ENCODE measurements at regions not wholly inside any gene's neighbourhood (a gene's known extent, or its start where the extent isn't known, plus 50 kb on each side); places are given as distances from the start of the nearest gene placed in this dataset.

DNA sequence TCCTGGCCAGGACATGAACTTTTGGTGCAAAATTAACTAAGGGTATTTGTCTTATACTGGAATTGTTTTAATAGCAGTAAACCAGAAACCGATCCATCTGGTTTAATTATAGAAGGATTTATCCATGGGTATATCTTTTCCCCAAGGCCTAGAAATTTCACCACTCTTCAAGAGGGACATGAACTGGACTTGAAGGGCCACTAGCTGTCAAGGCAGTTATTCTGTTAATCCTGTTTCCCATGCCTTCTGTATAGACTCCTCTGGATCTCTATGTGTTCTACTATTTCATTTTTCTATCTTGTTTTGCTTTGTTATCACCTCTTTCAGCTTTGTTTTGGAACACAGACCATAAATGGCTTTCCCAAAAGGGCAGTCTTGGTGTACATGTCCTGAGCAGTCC, 467.6 kb downstream of the KIF4B start:
- intact Hi-C loops (cut with micrococcal nuclease) (no loop called here), dilution Hi-C loops (cut with MboI; ENCODE audit: extremely low pct_ligation_motif_present, low sequenced_read_pairs) (no loop called here)
- no peak overlapping the region for H3K9ac ChIP-seq (replicated peaks; ENCODE audit: extremely low read depth, insufficient read depth, low read length)
- ChIA-PET POLR2A (no interaction called here), CTCF (no interaction called here)
- no peak overlapping the region for H3K4me2 ChIP-seq (ENCODE audit: insufficient read depth, low read length)
- H4K20me1 ChIP-seq (replicated peaks; ENCODE audit: control insufficient read depth, extremely low read depth, insufficient read depth, low read length), result no peaks in the 10 kb centered on the region
- TF ChIP-seq MYC (IDR thresholded peaks at IDR 0.05; ENCODE audit: low read depth, low read length) (no peak), POLR2AphosphoS5 (IDR thresholded peaks at IDR 0.05; ENCODE audit: insufficient read depth, low read depth, low read length) (no peak), JUN (IDR thresholded peaks at IDR 0.05; ENCODE audit: borderline replicate concordance, insufficient read depth, insufficient read length, low read depth) (no peak), GATA2 (IDR thresholded peaks at IDR 0.05; ENCODE audit: insufficient read depth, insufficient read length, low read depth, low read length) (no peak), FOS (IDR thresholded peaks at IDR 0.05; ENCODE audit: borderline replicate concordance, insufficient read depth, low read length) (no peak), EZH2 (IDR thresholded peaks at IDR 0.05; ENCODE audit: borderline replicate concordance, low read depth, low read length, severe bottlenecking) (no peak), POLR2A (IDR thresholded peaks at IDR 0.05; ENCODE audit: low read depth, low read length) (no peak)
- TF ChIP-seq, protein P1, sequence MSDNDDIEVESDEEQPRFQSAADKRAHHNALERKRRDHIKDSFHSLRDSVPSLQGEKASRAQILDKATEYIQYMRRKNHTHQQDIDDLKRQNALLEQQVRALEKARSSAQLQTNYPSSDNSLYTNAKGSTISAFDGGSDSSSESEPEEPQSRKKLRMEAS (IDR thresholded peaks at IDR 0.05; ENCODE audit: insufficient read depth, insufficient read length), result no peak
- TF ChIP-seq, protein P2, sequence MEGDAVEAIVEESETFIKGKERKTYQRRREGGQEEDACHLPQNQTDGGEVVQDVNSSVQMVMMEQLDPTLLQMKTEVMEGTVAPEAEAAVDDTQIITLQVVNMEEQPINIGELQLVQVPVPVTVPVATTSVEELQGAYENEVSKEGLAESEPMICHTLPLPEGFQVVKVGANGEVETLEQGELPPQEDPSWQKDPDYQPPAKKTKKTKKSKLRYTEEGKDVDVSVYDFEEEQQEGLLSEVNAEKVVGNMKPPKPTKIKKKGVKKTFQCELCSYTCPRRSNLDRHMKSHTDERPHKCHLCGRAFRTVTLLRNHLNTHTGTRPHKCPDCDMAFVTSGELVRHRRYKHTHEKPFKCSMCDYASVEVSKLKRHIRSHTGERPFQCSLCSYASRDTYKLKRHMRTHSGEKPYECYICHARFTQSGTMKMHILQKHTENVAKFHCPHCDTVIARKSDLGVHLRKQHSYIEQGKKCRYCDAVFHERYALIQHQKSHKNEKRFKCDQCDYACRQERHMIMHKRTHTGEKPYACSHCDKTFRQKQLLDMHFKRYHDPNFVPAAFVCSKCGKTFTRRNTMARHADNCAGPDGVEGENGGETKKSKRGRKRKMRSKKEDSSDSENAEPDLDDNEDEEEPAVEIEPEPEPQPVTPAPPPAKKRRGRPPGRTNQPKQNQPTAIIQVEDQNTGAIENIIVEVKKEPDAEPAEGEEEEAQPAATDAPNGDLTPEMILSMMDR (IDR thresholded peaks at IDR 0.05; ENCODE audit: extremely low read depth in 1 of 2, insufficient read depth in 1 of 2, low read depth in 1 of 2, low read length in 2 of 2), result no peak
- no peaks in the 10 kb centered on the region for H3K27me3 ChIP-seq (ENCODE audit: control insufficient read depth in 2 of 2, insufficient read depth in 2 of 2, low read length in 2 of 2)
- H3K9me1 ChIP-seq (replicated peaks; ENCODE audit: control insufficient read depth, extremely low read depth, insufficient read depth, low read length), result no peaks in the 10 kb centered on the region
- H3K79me2 ChIP-seq (ENCODE audit: control insufficient read depth, insufficient read depth, low read length), result no peaks in the 10 kb centered on the region
- no peaks in the 10 kb centered on the region for H3K4me1 ChIP-seq (ENCODE audit: control insufficient read depth, extremely low read depth, insufficient read depth, low read length)
- H3K4me3 ChIP-seq (replicated peaks in 1 of 3; ENCODE audit: insufficient read depth in 1 of 3, low read depth in 1 of 3, low read length in 3 of 3), result no peak overlapping the region
- no TSS peak for BruUV-seq (replicated peaks)
- no peak overlapping the region for H3K27ac ChIP-seq (ENCODE audit: insufficient read depth, low read depth, low read length)
- FAIRE-seq (no peak), DNase-seq (ENCODE audit: low read depth, low spot score) (no peak)
- no peaks in the 10 kb centered on the region for H3K36me3 ChIP-seq (ENCODE audit: control insufficient read depth in 2 of 2, extremely low read depth in 1 of 2, insufficient read depth in 2 of 2, low read length in 2 of 2)
- H2AFZ ChIP-seq (ENCODE audit: low read depth, low read length), result no peak overlapping the region
- no peaks in the 10 kb centered on the region for H3K9me3 ChIP-seq (replicated peaks; ENCODE audit: control insufficient read depth, insufficient read depth, low read length)

All from endothelial cell of umbilical vein (primary cell).